Loucy (cell line): ENCODE measurements at regions not wholly inside any gene's neighbourhood (a gene's known extent, or its start where the extent isn't known, plus 50 kb on each side); places are given as distances from the start of the nearest gene placed in this dataset.

Source experiments
- CTCF ChIP-seq: fragments of 200-600 bp; sonication (generic); conservative IDR thresholded peaks from 2 replicates; pipeline ENCODE4 v1.5.1; 2014; ENCODE audit warnings: mild to moderate bottlenecking, antibody characterized with exemption, low read length
- EZH2phosphoT487 ChIP-seq: fragments of 200-600 bp; IDR thresholded peaks from 2 replicates; pipeline ENCODE4 v1.6.1; 2018; ENCODE audit warnings: antibody characterized with exemption, mild to moderate bottlenecking, moderate library complexity, borderline replicate concordance

- TF ChIP-seq CTCF (no peak), EZH2phosphoT487 (no peak)
Observed at GRCh38 chr6:91243436-91243835, 656.6 kb upstream of the MAP3K7 start.
